SK-N-SH treated with all-trans-retinoic acid at 6 μM for 48 hours (cell line): ENCODE measurements at regions not wholly inside any gene's neighbourhood (a gene's known extent, or its start where the extent isn't known, plus 50 kb on each side); places are given as distances from the start of the nearest gene placed in this dataset.
A peak's percentile ranks its signal among the peaks of the same experiment; 100 is the strongest.

Experiments used
- ARNTL ChIP-seq: fragments of 450-650 bp; formaldehyde crosslinking; IDR thresholded peaks from 2 replicates; pipeline ENCODE4 v1.5.0; 2020; ENCODE audit warnings: low read depth, mild to moderate bottlenecking, moderate library complexity, borderline replicate concordance
- ISL1 ChIP-seq: fragments of 250-450 bp; sonication (Bioruptor Pico); IDR thresholded peaks from 2 replicates; pipeline ENCODE4 v2.1.2; 2022; ENCODE audit warnings: mild to moderate bottlenecking, moderate library complexity
- OSR1 ChIP-seq: fragments of 250-450 bp; sonication (Bioruptor Pico); IDR thresholded peaks from 2 replicates; pipeline ENCODE4 v1.8.0; 2022; ENCODE audit warnings: moderate library complexity, mild to moderate bottlenecking, inconsistent platforms
- RARB ChIP-seq: fragments of 250-450 bp; sonication (Bioruptor Pico); IDR thresholded peaks from 2 replicates; pipeline ENCODE4 v1.8.0; 2021; ENCODE audit warnings: mild to moderate bottlenecking, moderate library complexity

GRCh38 chr12:89856431-89856830 lies 147.8 kb upstream of the ATP2B1 start:
- TF ChIP-seq ARNTL (CRISPR knock-in tag), result no peak
- no peak for TF ChIP-seq RARB
- TF ChIP-seq OSR1 (CRISPR knock-in tag), result no peak
- TF ChIP-seq ISL1 (CRISPR knock-in tag), result peak; percentile 77
